Aorta (tissue), 5 donors: ENCODE measurements at regions not wholly inside any gene's neighbourhood (a gene's known extent, or its start where the extent isn't known, plus 50 kb on each side); places are given as distances from the start of the nearest gene placed in this dataset.
"Not testable (repeated sequence)": the region's sequence is repeated elsewhere in the genome, so short reads cannot be mapped to it uniquely, and the experiment has no call there.

Experiments
- ATAC-seq: fragments of 200-7000 bp; cut with Tn5 transposase; one replicate; pipeline ENCODE4 v1.9.1; 2022; ENCODE audit warnings: moderate library complexity; ENCODE audit not compliant: low FRiP score
- DNase-seq, 2 donors: peaks; one replicate each; pipeline ENCODE4 v3.0.0-alpha.2; 2020
- H3K27ac ChIP-seq, 2 donors: one replicate each; pipeline ENCODE4 v1.5.1; 2013; ENCODE audit warnings: low read length in 2 of 2, mild to moderate bottlenecking in 2 of 2, moderate library complexity in 2 of 2, control low read depth in 1 of 2, inconsistent platforms in 1 of 2, low read depth in 1 of 2
- H3K27me3 ChIP-seq, 2 donors: one replicate each; pipeline ENCODE4 v1.6.1; 2013; ENCODE audit warnings: control low read depth in 1 of 2, low read length in 1 of 2, mild to moderate bottlenecking in 1 of 2, moderate library complexity in 1 of 2; ENCODE audit not compliant: insufficient read depth in 2 of 2, control insufficient read depth in 1 of 2
- H3K36me3 ChIP-seq, 2 donors: one replicate each; pipeline ENCODE4 v1.6.1; 2013; ENCODE audit warnings: control low read depth in 1 of 2, low read length in 1 of 2, mild to moderate bottlenecking in 1 of 2; ENCODE audit not compliant: insufficient read depth in 2 of 2, control insufficient read depth in 1 of 2
- H3K4me1 ChIP-seq, 2 donors: one replicate each; pipeline ENCODE4 v1.6.1; 2013; ENCODE audit warnings: low read length in 2 of 2, control low read depth in 1 of 2, mild to moderate bottlenecking in 1 of 2, moderate library complexity in 1 of 2; ENCODE audit not compliant: insufficient read depth in 2 of 2, control insufficient read depth in 1 of 2
- H3K4me3 ChIP-seq, 2 donors: one replicate each; pipeline ENCODE4 v1.5.1; 2013; ENCODE audit warnings: low read length in 2 of 2, control low read depth in 1 of 2, mild to moderate bottlenecking in 1 of 2
- H3K9me3 ChIP-seq: one replicate; pipeline ENCODE4 v1.6.1; 2013; ENCODE audit warnings: mild to moderate bottlenecking, low read length; ENCODE audit not compliant: control insufficient read depth
- WGBS, 2 donors: extraction: QIAGEN DNeasy Blood & Tissue Kit; methylation state at CpG; one replicate each; pipeline ENCODE4 v1.1.7; 2013; 5-methylcytosine and 5-hydroxymethylcytosine counted together
- intact Hi-C, 2 donors: fragments of 100-400 bp; cut with DNase I; formaldehyde crosslinking; loops; one replicate each; pipeline versions ENCODE4 v1.14.2 to v1.15.0; 2022
- donor health status: healthy with polysubstance abuse.
- donor health status: Bipolar disorder and iron deficiency.
- donor health status: DM: no; HTN: no; CAD: no.
- donor health status: DM: no; HTN: no; CAD: no.
- donor health status: DM: yes; HTN: yes; CAD: no.

DNA sequence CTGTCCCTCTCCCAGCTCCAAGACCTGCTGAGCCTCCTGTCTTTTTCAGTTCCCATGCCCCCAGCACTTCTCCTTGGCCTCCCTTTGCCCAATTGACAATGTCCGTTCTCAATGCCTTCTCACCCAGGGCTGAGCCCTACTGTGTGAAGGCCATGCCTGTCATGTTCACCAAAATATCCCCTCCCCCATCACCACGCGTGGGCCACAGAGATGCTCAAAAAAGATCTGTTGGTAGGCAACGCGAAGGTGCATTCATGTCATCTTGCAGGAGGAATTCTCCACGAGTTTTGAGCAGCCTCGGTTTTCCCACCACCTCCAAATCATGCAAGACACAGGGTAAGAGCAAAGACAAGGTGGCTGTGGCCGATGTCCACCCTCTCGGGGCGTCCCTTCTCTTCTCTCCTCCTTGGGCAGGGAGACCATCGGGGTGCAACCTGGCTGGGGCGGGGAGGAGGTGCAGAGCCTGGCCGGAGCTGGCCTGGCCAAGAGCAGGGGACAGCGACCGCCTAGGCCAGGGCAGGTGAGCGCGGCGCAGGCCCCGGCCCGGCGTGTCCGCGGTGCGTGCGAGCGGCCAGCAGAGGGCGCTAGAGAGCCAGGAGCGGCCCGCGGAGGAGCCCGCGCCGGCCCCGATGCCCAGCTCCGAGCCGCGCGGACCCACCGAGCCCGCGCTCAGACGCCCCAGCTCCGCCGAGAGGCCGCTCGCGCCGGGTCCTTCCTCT is 56.3 kb upstream of the KRTAP5-11 start:
- intact Hi-C loops, result not testable (repeated sequence)
- 11 to 46% methylated on average over 10 to 45 of the region's 48 CpGs for WGBS, 2 donors

DNA sequence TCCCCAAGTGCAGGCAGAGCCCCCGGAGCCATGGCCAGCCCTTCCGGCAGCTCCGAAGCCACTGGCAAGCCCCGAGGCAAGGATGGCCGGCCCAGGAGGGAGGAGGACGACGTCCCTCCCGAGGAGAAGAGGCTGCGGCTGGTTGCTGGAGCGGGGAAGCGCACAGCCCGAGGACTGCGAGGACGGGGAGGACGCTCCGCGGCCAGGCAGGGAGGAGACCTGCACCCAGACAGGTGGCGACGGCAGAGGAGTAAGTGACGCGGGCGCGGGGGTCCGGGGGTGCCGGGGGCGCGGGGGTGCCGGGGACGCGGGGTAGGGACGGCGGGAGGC is 56.8 kb upstream of the KRTAP5-11 start:
- H3K36me3 ChIP-seq, H3K9me3 ChIP-seq, H3K4me1 ChIP-seq, H3K27ac ChIP-seq, H3K27me3 ChIP-seq, intact Hi-C loops, ATAC-seq, DNase-seq: not testable (repeated sequence)
- H3K4me3 ChIP-seq, result peak overlapping the region in 1 of 2 donors; percentile 20
- 1% methylated on average over 22 to 32 of the region's 32 CpGs for WGBS, 2 donors

More for the DNA sequence above, 56.3 kb upstream of the KRTAP5-11 start:
- H3K4me1 ChIP-seq, H3K27ac ChIP-seq, H3K27me3 ChIP-seq, ATAC-seq, H3K36me3 ChIP-seq, H3K9me3 ChIP-seq: not testable (repeated sequence)
- H3K4me3 ChIP-seq, result peak overlapping the region in 1 of 2 donors; percentile 20
- peak in 1 of 2 donors; percentile 87 for DNase-seq

DNA sequence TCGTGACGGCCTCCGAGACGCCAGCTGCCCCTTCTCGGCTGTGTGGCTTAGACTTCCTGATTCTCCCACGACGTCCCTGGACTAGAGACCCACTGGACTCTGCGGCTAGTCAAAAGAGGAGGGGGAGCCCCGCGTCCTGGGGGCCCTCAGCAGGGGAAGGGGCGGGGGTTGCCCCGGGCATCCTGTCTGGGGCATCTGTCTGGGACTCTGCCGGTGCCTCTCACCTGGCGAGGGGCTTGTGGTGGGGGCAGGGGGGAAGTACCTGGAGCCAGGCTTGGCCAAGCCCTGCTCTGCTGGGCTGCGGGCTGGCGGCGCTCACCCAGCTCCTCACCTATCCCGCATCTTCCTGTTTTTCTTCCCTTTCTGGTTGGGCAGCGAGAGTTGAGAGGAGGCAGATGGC is 57.2 kb upstream of the KRTAP5-11 start:
- 7 to 8% methylated on average over 10 to 16 of the region's 19 CpGs for WGBS, 2 donors

DNA sequence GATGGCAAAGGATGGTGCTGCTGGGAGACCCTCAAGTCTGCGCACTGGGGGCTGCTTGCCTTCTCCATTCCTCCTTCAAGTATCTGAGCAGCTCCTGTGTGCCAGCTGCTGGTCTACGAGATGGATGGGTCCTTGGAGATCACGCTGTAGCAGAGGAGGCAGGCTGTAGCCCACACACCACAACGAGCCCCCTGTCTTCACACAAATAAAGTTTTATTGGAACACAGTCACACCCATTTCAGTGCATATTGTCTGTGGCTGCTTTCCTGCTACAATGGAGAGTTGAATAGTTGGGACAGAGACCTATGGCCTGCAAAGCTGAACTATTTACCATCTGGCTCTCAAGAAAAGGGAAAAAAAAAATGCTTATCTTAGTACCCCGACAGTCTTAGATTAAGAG is 64.4 kb upstream of the KRTAP5-11 start:
- 62 to 63% methylated on average over 5 of the region's 5 CpGs for WGBS, 2 donors
- H3K9me3 ChIP-seq, DNase-seq, H3K27me3 ChIP-seq, H3K4me1 ChIP-seq, ATAC-seq, H3K4me3 ChIP-seq, intact Hi-C loops, H3K36me3 ChIP-seq, H3K27ac ChIP-seq: not testable (repeated sequence)

More for the DNA sequence above, 57.2 kb upstream of the KRTAP5-11 start:
- ATAC-seq, intact Hi-C loops, H3K9me3 ChIP-seq, H3K4me3 ChIP-seq, DNase-seq, H3K4me1 ChIP-seq, H3K36me3 ChIP-seq, H3K27me3 ChIP-seq, H3K27ac ChIP-seq: not testable (repeated sequence)

DNA sequence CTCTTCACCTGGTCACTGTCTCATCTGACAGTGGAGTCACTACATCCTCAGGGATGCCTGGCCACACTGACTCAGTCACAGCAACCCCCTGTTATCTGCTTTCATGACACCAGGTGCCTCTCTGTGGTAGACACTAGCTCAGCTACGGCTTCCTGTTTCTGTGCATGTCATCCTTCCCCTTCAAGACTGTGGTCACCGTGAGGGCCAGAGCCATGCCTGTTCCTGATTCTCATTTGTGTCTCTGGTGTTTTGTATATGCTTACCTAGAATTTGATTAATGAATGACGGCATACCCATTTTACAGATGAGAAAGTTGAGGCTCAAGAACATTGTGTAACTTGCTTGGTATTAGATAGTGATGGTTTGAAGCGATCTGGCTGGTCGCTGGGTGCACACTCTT is 70.3 kb upstream of the KRTAP5-11 start:
- DNase-seq, H3K27me3 ChIP-seq, H3K9me3 ChIP-seq, ATAC-seq, H3K36me3 ChIP-seq, H3K27ac ChIP-seq, intact Hi-C loops, H3K4me1 ChIP-seq, H3K4me3 ChIP-seq: not testable (repeated sequence)
- 89 to 96% methylated on average over 5 of the region's 5 CpGs for WGBS, 2 donors

DNA sequence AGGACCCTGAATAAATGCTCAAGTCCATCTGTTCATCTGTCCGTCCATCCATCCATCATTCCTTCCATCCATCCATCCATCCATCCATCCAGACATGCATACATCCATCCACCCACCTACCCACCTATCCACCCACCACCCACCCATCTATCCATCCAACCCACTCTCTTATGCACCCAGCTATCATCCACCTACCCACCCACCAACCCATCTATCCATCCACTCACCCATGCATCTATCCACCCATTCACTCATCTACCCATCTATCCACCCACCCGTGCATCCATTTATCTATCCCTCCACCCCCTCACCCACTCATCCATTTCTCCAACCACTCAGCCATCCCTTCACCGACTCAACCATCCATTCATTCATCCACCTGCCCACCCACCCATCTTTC is 71.7 kb upstream of the KRTAP5-11 start:
- ATAC-seq, H3K4me3 ChIP-seq, H3K27me3 ChIP-seq, intact Hi-C loops, DNase-seq, H3K27ac ChIP-seq, H3K36me3 ChIP-seq, H3K4me1 ChIP-seq, H3K9me3 ChIP-seq: not testable (repeated sequence)
- WGBS, 2 donors, result 87 to 89% methylated on average over 3 of the region's 3 CpGs

DNA sequence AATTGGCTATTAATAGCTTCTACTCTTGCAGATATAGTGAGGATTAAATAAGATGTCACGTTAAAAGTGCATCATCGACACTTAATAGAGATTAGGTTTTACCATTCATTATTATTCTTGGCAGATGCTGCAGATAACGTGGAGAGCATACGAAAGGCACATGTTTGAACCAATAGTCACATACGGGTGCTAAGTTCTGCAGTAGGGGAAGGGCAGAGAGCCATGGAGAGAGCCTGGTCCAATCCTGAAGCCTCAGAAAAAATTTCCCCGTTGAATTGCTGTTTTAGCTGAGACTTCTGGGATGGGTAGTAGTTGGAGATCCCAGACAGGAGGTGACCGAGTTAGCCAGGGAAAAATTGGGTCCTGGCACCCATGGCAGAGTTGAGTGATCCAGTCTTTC is 72.4 kb upstream of the KRTAP5-11 start:
- H3K4me3 ChIP-seq, H3K4me1 ChIP-seq, H3K27ac ChIP-seq, H3K9me3 ChIP-seq, intact Hi-C loops, H3K36me3 ChIP-seq, DNase-seq, H3K27me3 ChIP-seq, ATAC-seq: not testable (repeated sequence)
- whole genome bisulfite sequencing, 2 donors, result 39 to 43% methylated on average over 7 of the region's 7 CpGs

DNA sequence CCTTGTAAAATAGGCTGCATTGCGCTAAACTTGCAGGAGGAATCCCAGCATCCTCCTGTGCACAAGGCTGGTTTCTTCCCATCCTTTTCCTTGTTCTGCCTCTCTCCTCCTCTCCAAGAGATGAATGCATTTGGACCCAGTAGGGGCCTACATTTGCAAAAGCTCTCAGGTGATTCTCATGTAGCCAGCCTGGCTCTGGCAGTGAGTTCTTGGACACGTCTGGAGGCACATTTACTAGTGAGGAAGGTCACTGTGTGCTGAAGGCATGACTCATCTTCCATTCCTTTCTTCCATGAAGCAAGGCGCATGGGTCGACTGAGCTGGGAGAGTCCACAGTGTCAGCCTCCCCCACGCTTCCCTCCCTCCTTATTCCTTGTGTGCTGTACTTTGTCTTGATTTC is 73.8 kb upstream of the KRTAP5-11 start:
- intact Hi-C loops, ATAC-seq: not testable (repeated sequence)

DNA sequence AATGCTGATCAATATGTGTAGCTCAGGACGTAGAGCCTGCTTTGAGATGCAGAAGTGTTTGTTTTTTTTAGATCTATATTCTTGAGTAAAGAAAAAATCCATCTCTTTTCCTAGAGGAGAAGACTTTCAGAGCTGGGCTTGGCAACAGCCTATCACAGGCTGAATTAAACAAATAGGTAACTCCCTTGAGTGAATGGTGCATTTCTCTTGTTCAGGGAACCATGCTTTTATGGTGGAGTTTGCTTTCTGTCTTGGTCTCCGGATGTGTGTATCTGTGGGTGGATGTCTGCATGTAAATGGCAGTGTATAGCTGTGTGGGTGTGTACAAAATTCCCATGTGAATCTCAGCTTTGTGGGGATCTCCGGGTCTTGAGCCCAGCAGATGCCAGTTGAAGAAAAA is 82.3 kb upstream of the KRTAP5-11 start:
- H3K4me3 ChIP-seq, H3K27me3 ChIP-seq, H3K27ac ChIP-seq, intact Hi-C loops, ATAC-seq, H3K9me3 ChIP-seq, H3K4me1 ChIP-seq, H3K36me3 ChIP-seq, DNase-seq: not testable (repeated sequence)
- WGBS, 2 donors, result 21 to 26% methylated on average over 2 of the region's 3 CpGs

More for the DNA sequence above, 73.8 kb upstream of the KRTAP5-11 start:
- not testable (repeated sequence) for H3K4me3 ChIP-seq, H3K27me3 ChIP-seq, H3K27ac ChIP-seq, H3K4me1 ChIP-seq, H3K36me3 ChIP-seq, H3K9me3 ChIP-seq, DNase-seq
- WGBS, 2 donors, result 46 to 74% methylated on average over 2 to 4 of the region's 5 CpGs
